ENCODE measurements at regions not wholly inside any gene's neighbourhood (a gene's known extent, or its start where the extent isn't known, plus 50 kb on each side); places are given as distances from the start of the nearest gene placed in this dataset.

- DNase-seq (no peak), ATAC-seq (ENCODE audit: low read depth) (no peak)
- no peak overlapping the region for H3K14ac ChIP-seq (replicated peaks; ENCODE audit: low read depth, low read length)
- no peaks in the 10 kb centered on the region for H3K4me1 ChIP-seq (ENCODE audit: control insufficient read depth, insufficient read depth, low read length)
- H3K9me1 ChIP-seq (ENCODE audit: insufficient read depth, low read length): peaks cover 3% of the 10 kb centered on the region; the same call in 1 of the 2 replicates
- no peak overlapping the region for H2BK20ac ChIP-seq (ENCODE audit: low read depth, low read length)
- intact Hi-C loops (cut with micrococcal nuclease): loop anchor here (1.0 kb wide), 1 partner anchor 27 kb away; no protein-coding TSS in a partner anchor
- H3K4ac ChIP-seq (ENCODE audit: low read depth, low read length): no peak overlapping the region
- no peak overlapping the region for H3K4me2 ChIP-seq (ENCODE audit: low read depth, low read length)
- H2AFZ ChIP-seq (replicated peaks; ENCODE audit: low read length, poor library complexity): no peak overlapping the region
- H3K79me1 ChIP-seq (ENCODE audit: low read depth in 1 of 2, low read length in 2 of 2): no peaks in the 10 kb centered on the region
- no peak overlapping the region for H2BK15ac ChIP-seq (ENCODE audit: low read depth, low read length)
- H4K5ac ChIP-seq (ENCODE audit: low read depth, low read length): no peak overlapping the region
- H2BK120ac ChIP-seq (ENCODE audit: low read depth, low read length): no peak overlapping the region
- no peak overlapping the region for H4K8ac ChIP-seq (ENCODE audit: low read depth in 2 of 2, low read length in 2 of 2)
- no peak overlapping the region for H2BK5ac ChIP-seq (ENCODE audit: low read depth, low read length, poor library complexity, severe bottlenecking)
- H2AK9ac ChIP-seq (replicated peaks; ENCODE audit: low read depth, low read length, poor library complexity): no peak overlapping the region
- BruUV-seq (replicated peaks): no TSS peak
- no peak overlapping the region for H4K91ac ChIP-seq (ENCODE audit: insufficient read depth, low read depth, low read length)
- H3K27ac ChIP-seq (ENCODE audit: insufficient read depth, low read length): no peak overlapping the region
- no peaks in the 10 kb centered on the region for H3K9me3 ChIP-seq (ENCODE audit: control insufficient read depth, insufficient read depth, low read length)
- H2AK5ac ChIP-seq (ENCODE audit: low read depth, low read length): no peak overlapping the region
- H3K9ac ChIP-seq (ENCODE audit: low read depth, low read length): no peak overlapping the region
- TF ChIP-seq SMC3 (IDR thresholded peaks at IDR 0.05; ENCODE audit: low read depth, low read length) (no peak), NFE2L2 (IDR thresholded peaks at IDR 0.05; ENCODE audit: low read depth, low read length) (no peak), CEBPB (IDR thresholded peaks at IDR 0.05; ENCODE audit: low read depth, low read length) (no peak), CHD1 (IDR thresholded peaks at IDR 0.05; ENCODE audit: low read depth, low read length) (no peak), RFX5 (IDR thresholded peaks at IDR 0.05; ENCODE audit: low read depth, low read length) (no peak), POLR2A (IDR thresholded peaks at IDR 0.05; ENCODE audit: low read depth, low read length) (no peak), ELK1 (IDR thresholded peaks at IDR 0.05; ENCODE audit: borderline replicate concordance, low read depth, low read length) (no peak), MAZ (IDR thresholded peaks at IDR 0.05; ENCODE audit: borderline replicate concordance, low read depth, low read length) (no peak)
- no peak overlapping the region for H3K18ac ChIP-seq (ENCODE audit: low read depth, low read length)
- no peak overlapping the region for H3K4me3 ChIP-seq (ENCODE audit: insufficient read depth, low read depth, low read length)
- H3K23ac ChIP-seq (ENCODE audit: low read depth, low read length): no peak overlapping the region
- H3K36me3 ChIP-seq (ENCODE audit: control insufficient read depth, insufficient read depth, low read length): no peaks in the 10 kb centered on the region
- H3K27me3 ChIP-seq (ENCODE audit: control insufficient read depth, insufficient read depth, low read length): peaks cover 11% of the 10 kb centered on the region
- CTCF ChIA-PET: no interaction called here
- no CpG with 5 or more reads among the region's 9 CpGs for WGBS, 2 experiments (ENCODE audit: extremely low coverage in 2 of 2, insufficient read length in 1 of 2)
- POLR2A ChIA-PET (ENCODE audit: unreplicated experiment): interaction anchor here (0.6 kb wide), 1 partner anchor 31 kb away, joined by 4 read pairs; no protein-coding TSS in a partner anchor
- no peaks in the 10 kb centered on the region for H4K20me1 ChIP-seq (ENCODE audit: insufficient read depth, low read length)
- in situ Hi-C loops (cut with MboI; ENCODE audit: low sequenced_read_pairs): no loop called here
- dilution Hi-C loops (cut with HindIII; ENCODE audit: low sequenced_read_pairs, unreplicated experiment): no loop called here
- no peak overlapping the region for H3K56ac ChIP-seq (ENCODE audit: extremely low read depth, insufficient read depth, low read length)
Measured at GRCh38 chr12:12019881-12020280, 50.9 kb upstream of the BCL2L14 start.

Data from IMR-90 (cell line).